Mesenchymal stem cell (in vitro differentiated cells and primary cell): ENCODE measurements at regions not wholly inside any gene's neighbourhood (a gene's known extent, or its start where the extent isn't known, plus 50 kb on each side); places are given as distances from the start of the nearest gene placed in this dataset.

ENCODE experiments used
- DNase-seq: peaks from one replicate; pipeline ENCODE4 v3.0.0-alpha.2; 2013
- H2AFZ ChIP-seq: one replicate; pipeline ENCODE4 v1.6.1; 2013; ENCODE audit warnings: low read depth, mild to moderate bottlenecking, control low read depth, inconsistent platforms, low read length, moderate library complexity
- H2AK5ac ChIP-seq: 2 replicates; pipeline ENCODE4 v1.6.1; 2013; ENCODE audit warnings: low read length, moderate library complexity, mild to moderate bottlenecking, inconsistent platforms; ENCODE audit not compliant: severe bottlenecking
- H2BK120ac ChIP-seq: one replicate; pipeline ENCODE4 v1.6.1; 2013; ENCODE audit warnings: low read depth, mild to moderate bottlenecking, inconsistent platforms, low read length, moderate library complexity
- H2BK12ac ChIP-seq, 2 experiments: one replicate each; pipeline ENCODE4 v1.6.1; 2013; ENCODE audit warnings: inconsistent platforms in 2 of 2, low read length in 2 of 2, mild to moderate bottlenecking in 2 of 2, moderate library complexity in 2 of 2, control low read depth in 1 of 2
- H2BK15ac ChIP-seq: one replicate; pipeline ENCODE4 v1.6.1; 2013; ENCODE audit warnings: mild to moderate bottlenecking, low read depth, inconsistent platforms; ENCODE audit not compliant: poor library complexity, severe bottlenecking
- H2BK5ac ChIP-seq: 2 replicates; pipeline ENCODE4 v1.6.1; 2013; ENCODE audit warnings: low read depth, mild to moderate bottlenecking, low read length, control low read depth, inconsistent platforms; ENCODE audit not compliant: poor library complexity, severe bottlenecking
- H3K14ac ChIP-seq, 2 experiments: one replicate each; pipeline ENCODE4 v1.6.1; 2013; ENCODE audit warnings: inconsistent platforms in 2 of 2, low read length in 2 of 2, control low read depth in 1 of 2, mild to moderate bottlenecking in 1 of 2, moderate library complexity in 1 of 2
- H3K18ac ChIP-seq, 2 experiments: one replicate each; pipeline ENCODE4 v1.6.1; 2013; ENCODE audit warnings: inconsistent platforms in 2 of 2, low read length in 2 of 2, control low read depth in 1 of 2, low read depth in 1 of 2, mild to moderate bottlenecking in 1 of 2
- H3K23ac ChIP-seq, 2 experiments: one replicate each; pipeline ENCODE4 v1.6.1; 2013; ENCODE audit warnings: inconsistent platforms in 2 of 2, low read length in 2 of 2, mild to moderate bottlenecking in 2 of 2, moderate library complexity in 2 of 2, control low read depth in 1 of 2
- H3K27ac ChIP-seq: 2 replicates; pipeline ENCODE4 v1.5.1; 2013; ENCODE audit warnings: mild to moderate bottlenecking, moderate library complexity, low read length, control low read depth, inconsistent platforms; ENCODE audit not compliant: poor library complexity, severe bottlenecking
- H3K27me3 ChIP-seq, 2 experiments: 2 replicates each; pipeline versions ENCODE4 v1.6.1 to v1.7.0; 2013; ENCODE audit warnings: low read length in 2 of 2, mild to moderate bottlenecking in 2 of 2, moderate library complexity in 2 of 2, control low read depth in 1 of 2, inconsistent platforms in 1 of 2; ENCODE audit not compliant: control insufficient read depth in 1 of 2, insufficient read depth in 1 of 2
- H3K36me3 ChIP-seq, 2 experiments: 2 replicates each; pipeline versions ENCODE4 v1.6.1 to v1.7.0; 2013; ENCODE audit warnings: low read length in 2 of 2, control low read depth in 1 of 2, inconsistent platforms in 1 of 2, low read depth in 1 of 2, mild to moderate bottlenecking in 1 of 2; ENCODE audit not compliant: insufficient read depth in 2 of 2, control insufficient read depth in 1 of 2
- H3K4ac ChIP-seq, 2 experiments: one replicate each; pipeline ENCODE4 v1.6.1; 2013; ENCODE audit warnings: inconsistent platforms in 2 of 2, low read length in 2 of 2, mild to moderate bottlenecking in 2 of 2, moderate library complexity in 2 of 2, control low read depth in 1 of 2, low read depth in 1 of 2
- H3K4me1 ChIP-seq: 2 replicates; pipeline ENCODE4 v1.6.1; 2013; ENCODE audit warnings: low read depth, low read length, control low read depth; ENCODE audit not compliant: control insufficient read depth, insufficient read depth
- H3K4me2 ChIP-seq: 2 replicates; pipeline ENCODE4 v1.6.1; 2013; ENCODE audit warnings: low read length, mild to moderate bottlenecking, inconsistent platforms; ENCODE audit not compliant: poor library complexity, severe bottlenecking
- H3K4me3 ChIP-seq, 2 experiments: 2 replicates each; pipeline versions ENCODE4 v1.5.1 to v1.7.0; 2013; ENCODE audit warnings: low read length in 2 of 2, mild to moderate bottlenecking in 2 of 2, control low read depth in 1 of 2, low read depth in 1 of 2; ENCODE audit not compliant: insufficient read depth in 1 of 2
- H3K79me1 ChIP-seq: replicated peaks from 2 replicates; pipeline ENCODE4 v1.6.1; 2013; ENCODE audit warnings: mild to moderate bottlenecking, control low read depth, low read length, inconsistent platforms; ENCODE audit not compliant: poor library complexity, severe bottlenecking
- H3K9ac ChIP-seq: 2 replicates; pipeline ENCODE4 v1.7.0; 2013; ENCODE audit warnings: mild to moderate bottlenecking, low read length, moderate library complexity
- H3K9me3 ChIP-seq: 2 replicates; pipeline ENCODE4 v1.7.0; 2013; ENCODE audit warnings: mild to moderate bottlenecking, low read length; ENCODE audit not compliant: control insufficient read depth
- H4K8ac ChIP-seq: one replicate; pipeline ENCODE4 v1.6.1; 2013; ENCODE audit warnings: inconsistent platforms, mild to moderate bottlenecking, low read length, moderate library complexity
- H4K91ac ChIP-seq: one replicate; pipeline ENCODE4 v1.6.1; 2013; ENCODE audit warnings: mild to moderate bottlenecking, low read length, inconsistent platforms
- WGBS: methylation state at CpG from one replicate; pipeline ENCODE4 v1.1.7; 2013; ENCODE audit warnings: mixed read lengths; 5-methylcytosine and 5-hydroxymethylcytosine counted together

DNA sequence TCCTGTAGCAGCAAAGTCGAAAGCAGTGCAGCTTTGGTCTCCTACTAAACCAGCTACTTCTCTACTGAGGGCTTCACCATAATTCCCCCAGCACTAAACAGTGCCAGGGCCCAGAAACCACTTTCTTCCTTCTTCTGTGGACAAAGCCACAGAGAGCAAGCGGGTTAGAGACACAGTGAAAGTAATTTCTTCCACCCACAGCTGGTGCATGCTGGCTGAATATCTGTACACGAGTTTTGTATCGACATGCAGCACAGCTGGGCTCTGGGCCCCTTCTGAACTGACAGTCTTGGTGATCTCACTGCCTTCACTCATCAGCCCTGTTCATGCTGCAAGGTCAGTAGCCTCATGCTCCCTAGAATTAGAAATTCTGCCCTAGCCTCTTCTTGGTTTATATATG, 74.0 kb upstream of the SULT1C3 start:
- Histone ChIP-seq H2BK5ac (no peak overlapping the region), H3K36me3 (no peaks in the 10 kb centered on the region), H3K27me3 (peaks cover 12 to 28% of the 10 kb centered on the region in 2 experiments), H2AK5ac (no peak overlapping the region), H3K9me3 (no peaks in the 10 kb centered on the region), H3K27ac (no peak overlapping the region), H3K79me1 (no peaks in the 10 kb centered on the region), H4K91ac (no peak overlapping the region), H2AFZ (no peak overlapping the region), H3K4me1 (no peaks in the 10 kb centered on the region), H3K4me3 (no peak overlapping the region), H3K4ac (no peak overlapping the region), H4K8ac (no peak overlapping the region), H3K23ac (no peak overlapping the region), H2BK12ac (no peak overlapping the region), H3K9ac (no peak overlapping the region), H2BK15ac (no peak overlapping the region), H2BK120ac (no peak overlapping the region), H3K14ac (no peak overlapping the region), H3K18ac (no peak overlapping the region), H3K4me2 (no peak overlapping the region)
- WGBS = 65% methylated on average over 4 of the region's 4 CpGs
- DNase-seq = no peak

DNA sequence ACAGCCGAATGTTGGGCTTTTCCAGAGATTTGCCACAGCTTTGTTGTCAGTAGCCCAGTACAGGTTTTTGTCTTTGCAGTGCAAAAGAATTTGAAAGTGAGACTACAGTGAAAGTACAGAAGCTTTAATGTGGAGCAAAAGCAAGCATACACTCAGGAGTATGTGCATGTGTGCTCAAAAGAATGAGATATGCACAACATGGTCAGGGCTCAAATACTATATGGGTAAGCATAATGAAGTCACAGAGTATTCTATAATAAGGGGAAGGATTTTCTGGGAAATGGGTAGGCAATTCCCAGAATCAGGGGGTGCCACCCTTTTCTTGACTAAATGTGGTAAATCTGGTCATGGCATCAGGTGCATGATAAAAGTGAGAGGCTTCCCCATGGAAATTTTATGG, 72.1 kb upstream of the SULT1C3 start:
- Histone ChIP-seq H3K23ac (no peak overlapping the region), H3K79me1 (no peaks in the 10 kb centered on the region), H3K27ac (no peak overlapping the region), H3K14ac (no peak overlapping the region), H3K18ac (no peak overlapping the region), H3K4me3 (no peak overlapping the region), H2BK15ac (no peak overlapping the region), H2AFZ (no peak overlapping the region), H3K9me3 (no peaks in the 10 kb centered on the region), H2BK120ac (no peak overlapping the region), H3K27me3 (peaks cover 11 to 23% of the 10 kb centered on the region in 2 experiments), H4K91ac (no peak overlapping the region), H3K4me2 (no peak overlapping the region), H2BK12ac (no peak overlapping the region), H3K36me3 (no peaks in the 10 kb centered on the region), H3K4me1 (no peaks in the 10 kb centered on the region), H2AK5ac (no peak overlapping the region), H4K8ac (no peak overlapping the region), H3K4ac (no peak overlapping the region), H2BK5ac (no peak overlapping the region), H3K9ac (no peak overlapping the region)
- DNase-seq = no peak
- 69% methylated on average over 1 of the region's 1 CpG for WGBS

DNA sequence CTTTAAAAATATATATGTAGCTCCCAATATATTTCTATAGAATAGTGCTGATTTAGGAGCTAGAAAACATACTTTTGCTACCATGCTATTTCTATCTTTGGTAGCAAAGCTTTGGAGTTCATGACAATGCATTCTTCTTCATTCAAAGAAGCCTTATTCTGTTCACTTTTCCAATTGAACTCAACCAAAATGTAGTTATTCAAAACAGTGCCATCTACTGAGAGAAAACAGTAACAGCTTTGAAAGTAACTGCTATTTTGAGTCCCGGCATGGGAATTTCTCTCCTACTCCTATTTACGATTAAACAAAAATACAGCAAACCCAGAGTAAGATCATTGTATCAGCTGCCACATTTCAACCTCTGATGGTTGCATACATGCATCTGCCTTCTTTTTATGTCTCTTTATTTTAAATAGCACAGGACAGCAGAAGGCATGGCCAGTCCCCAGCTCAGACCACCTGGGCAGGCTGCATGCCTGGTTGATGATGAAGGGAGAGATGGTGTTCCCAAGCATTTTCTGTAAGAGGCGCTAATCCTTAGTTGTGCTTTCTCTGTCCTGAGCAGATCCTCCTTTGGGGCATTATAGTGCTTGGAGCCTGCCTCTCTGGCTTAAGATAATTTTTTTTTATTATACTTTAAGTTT, 69.7 kb upstream of the SULT1C3 start:
- peaks cover 0 to 16% of the 10 kb centered on the region in 2 experiments for H3K27me3 ChIP-seq
- 30% methylated on average over 3 of the region's 3 CpGs for WGBS
- no peak overlapping the region for H2BK120ac ChIP-seq
- no peak overlapping the region for H4K91ac ChIP-seq
- H3K79me1 ChIP-seq = no peaks in the 10 kb centered on the region
- no peak overlapping the region for H3K4ac ChIP-seq
- no peak overlapping the region for H2BK15ac ChIP-seq
- H3K4me2 ChIP-seq = no peak overlapping the region
- no peak overlapping the region for H4K8ac ChIP-seq
- no peak overlapping the region for H2AFZ ChIP-seq
- peak; percentile 17 for DNase-seq
- no peak overlapping the region for H3K9ac ChIP-seq
- no peak overlapping the region for H3K4me3 ChIP-seq
- no peak overlapping the region for H3K18ac ChIP-seq
- no peak overlapping the region for H3K23ac ChIP-seq
- H2BK5ac ChIP-seq = no peak overlapping the region
- no peak overlapping the region for H2AK5ac ChIP-seq
- no peak overlapping the region for H3K27ac ChIP-seq
- no peaks in the 10 kb centered on the region for H3K4me1 ChIP-seq
- no peak overlapping the region for H2BK12ac ChIP-seq
- no peaks in the 10 kb centered on the region for H3K9me3 ChIP-seq
- no peak overlapping the region for H3K14ac ChIP-seq
- H3K36me3 ChIP-seq = no peaks in the 10 kb centered on the region

DNA sequence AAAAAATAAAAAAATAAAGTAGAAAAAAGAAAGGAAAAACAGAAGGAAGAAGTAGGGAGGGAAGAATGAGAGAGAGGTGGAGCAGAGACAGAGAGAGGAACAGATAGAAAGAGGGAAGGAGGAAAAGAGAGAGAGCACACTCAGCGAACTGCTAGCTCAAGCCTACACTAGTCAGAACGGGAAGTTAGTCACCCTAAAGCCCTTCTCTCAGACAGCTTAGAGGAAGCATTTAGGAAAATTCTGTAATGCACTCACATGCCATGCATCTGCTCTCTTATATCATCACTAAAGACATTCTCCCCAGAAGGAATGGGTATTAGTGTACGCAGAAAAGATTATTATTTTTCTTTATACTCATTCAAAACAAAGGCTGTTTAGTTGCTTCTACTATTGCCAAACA, 68.1 kb upstream of the SULT1C3 start:
- Histone ChIP-seq H2AK5ac (no peak overlapping the region), H2BK5ac (no peak overlapping the region), H3K9me3 (no peaks in the 10 kb centered on the region), H2BK15ac (no peak overlapping the region), H3K4ac (no peak overlapping the region), H4K8ac (no peak overlapping the region), H3K27me3 (peaks cover 0 to 16% of the 10 kb centered on the region in 2 experiments), H3K27ac (no peak overlapping the region), H3K4me3 (no peak overlapping the region), H3K79me1 (no peaks in the 10 kb centered on the region), H3K36me3 (no peaks in the 10 kb centered on the region), H3K23ac (no peak overlapping the region), H3K14ac (no peak overlapping the region), H3K9ac (no peak overlapping the region), H2AFZ (no peak overlapping the region), H3K4me1 (no peaks in the 10 kb centered on the region), H2BK12ac (no peak overlapping the region), H3K4me2 (no peak overlapping the region), H4K91ac (no peak overlapping the region), H2BK120ac (no peak overlapping the region), H3K18ac (no peak overlapping the region)
- DNase-seq = no peak
- WGBS = 80% methylated on average over 1 of the region's 3 CpGs
